H1 (cell line): ENCODE measurements at regions not wholly inside any gene's neighbourhood (a gene's known extent, or its start where the extent isn't known, plus 50 kb on each side); places are given as distances from the start of the nearest gene placed in this dataset.

ENCODE experiments used
- CBX5 ChIP-seq: fragments of 300-800, 300-1000 bp; sonication (generic); IDR thresholded peaks from 2 replicates; pipeline ENCODE4 v1.7.1; 2016; ENCODE audit warnings: antibody characterized with exemption, low read length, low read depth
- EP300 ChIP-seq, 2 experiments: IDR thresholded peaks; 1 replicate in 1 of 2; 2 replicates in 1 of 2; pipeline ENCODE4 v1.6.1; 2011 to 2012; ENCODE audit warnings: low read depth in 2 of 2, low read length in 2 of 2, mild to moderate bottlenecking in 2 of 2, borderline replicate concordance in 1 of 2, inconsistent platforms in 1 of 2, moderate library complexity in 1 of 2
- SIX5 ChIP-seq: IDR thresholded peaks from 2 replicates; pipeline ENCODE4 v1.6.1; 2011; ENCODE audit warnings: mild to moderate bottlenecking, low read depth, low read length

DNA sequence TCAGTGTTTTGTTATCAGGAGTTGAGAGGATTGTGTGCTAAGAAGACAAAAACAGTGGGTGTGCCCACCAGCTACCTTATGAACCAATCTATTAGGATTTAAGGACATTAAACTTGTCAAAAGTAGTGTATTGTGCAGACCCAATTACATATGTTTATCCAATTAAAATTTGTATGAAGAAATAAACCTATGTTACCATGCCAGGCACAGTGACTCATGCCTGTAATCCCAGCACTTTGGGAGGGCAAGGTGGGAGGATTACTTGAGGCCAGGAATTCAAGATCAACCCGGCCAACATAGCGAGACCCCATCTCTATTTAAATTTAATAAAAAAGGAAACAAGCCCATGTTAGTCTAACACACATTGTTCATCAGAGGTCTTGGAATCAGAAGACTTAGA lies 162.2 kb downstream of the IRS1 start (continued):
- no peak for TF ChIP-seq EP300 (IDR thresholded peaks at IDR 0.05; ENCODE audit: borderline replicate concordance in 1 of 2, low read depth in 2 of 2, low read length in 2 of 2)
- no peak for TF ChIP-seq CBX5
- TF ChIP-seq SIX5: no peak
- TF ChIP-seq, all 59 proteins: peak for 0
